Brain pericyte (primary cell): ENCODE measurements at regions not wholly inside any gene's neighbourhood (a gene's known extent, or its start where the extent isn't known, plus 50 kb on each side); places are given as distances from the start of the nearest gene placed in this dataset.

Experiments used
- DNase-seq: peaks from one replicate; pipeline ENCODE4 v3.0.0-alpha.2; 2012; ENCODE audit warnings: low read depth, low spot score

- no peak for DNase-seq
Measured at GRCh38 chr14:22477569-22478194, 111.3 kb downstream of the DAD1 start.

GRCh38 chr14:22476887-22477286 is 112.1 kb downstream of the DAD1 start:
- DNase-seq: no peak

- no peak for DNase-seq
Measured at GRCh38 chr14:22476005-22476751, 112.8 kb downstream of the DAD1 start.

GRCh38 chr14:22475381-22475780 is 113.6 kb downstream of the DAD1 start:
- DNase-seq: no peak

- DNase-seq: no peak
Measured at GRCh38 chr14:22474730-22475351, 114.2 kb downstream of the DAD1 start.

- DNase-seq: no peak
Measured at GRCh38 chr14:22472935-22473854, 115.8 kb downstream of the DAD1 start.

- no peak for DNase-seq
Measured at GRCh38 chr14:22472466-22472865, 116.6 kb downstream of the DAD1 start.

- no peak for DNase-seq
Measured at GRCh38 chr14:22471545-22472121, 117.4 kb downstream of the DAD1 start.

GRCh38 chr14:22469538-22470303 is 119.3 kb downstream of the DAD1 start:
- no peak for DNase-seq

GRCh38 chr14:22468830-22469229 is 120.2 kb downstream of the DAD1 start:
- no peak for DNase-seq

- DNase-seq: no peak
Measured at GRCh38 chr14:22466491-22466890, 122.5 kb downstream of the DAD1 start.

- no peak for DNase-seq
Measured at GRCh38 chr14:22465201-22465840, 123.7 kb downstream of the DAD1 start.

GRCh38 chr14:22464422-22465142 is 124.4 kb downstream of the DAD1 start:
- DNase-seq: no peak

GRCh38 chr14:22463763-22464173 is 125.3 kb downstream of the DAD1 start:
- no peak for DNase-seq

- no peak for DNase-seq
Measured at GRCh38 chr14:22462923-22463322, 126.1 kb downstream of the DAD1 start.

GRCh38 chr14:22460461-22461195 is 128.4 kb downstream of the DAD1 start:
- DNase-seq: no peak

GRCh38 chr14:22458737-22459136 is 130.3 kb downstream of the DAD1 start:
- DNase-seq: no peak

GRCh38 chr14:22456998-22457594 is 131.9 kb downstream of the DAD1 start:
- no peak for DNase-seq
